ENCODE measurements at regions not wholly inside any gene's neighbourhood (a gene's known extent, or its start where the extent isn't known, plus 50 kb on each side); places are given as distances from the start of the nearest gene placed in this dataset.

- no peak for TF ChIP-seq CTCF (IDR thresholded peaks at IDR 0.05; ENCODE audit: insufficient read depth, low read length)
- TF ChIP-seq POLR2AphosphoS5 (IDR thresholded peaks at IDR 0.05; ENCODE audit: low read depth): no peak
- no peak for TF ChIP-seq GABPA (IDR thresholded peaks at IDR 0.05; ENCODE audit: low read depth)
- TF ChIP-seq SPI1 (IDR thresholded peaks at IDR 0.05; ENCODE audit: borderline replicate concordance, low read depth): peak; percentile 70; the same call in 1 of the 2 replicates
- TF ChIP-seq, protein P1, sequence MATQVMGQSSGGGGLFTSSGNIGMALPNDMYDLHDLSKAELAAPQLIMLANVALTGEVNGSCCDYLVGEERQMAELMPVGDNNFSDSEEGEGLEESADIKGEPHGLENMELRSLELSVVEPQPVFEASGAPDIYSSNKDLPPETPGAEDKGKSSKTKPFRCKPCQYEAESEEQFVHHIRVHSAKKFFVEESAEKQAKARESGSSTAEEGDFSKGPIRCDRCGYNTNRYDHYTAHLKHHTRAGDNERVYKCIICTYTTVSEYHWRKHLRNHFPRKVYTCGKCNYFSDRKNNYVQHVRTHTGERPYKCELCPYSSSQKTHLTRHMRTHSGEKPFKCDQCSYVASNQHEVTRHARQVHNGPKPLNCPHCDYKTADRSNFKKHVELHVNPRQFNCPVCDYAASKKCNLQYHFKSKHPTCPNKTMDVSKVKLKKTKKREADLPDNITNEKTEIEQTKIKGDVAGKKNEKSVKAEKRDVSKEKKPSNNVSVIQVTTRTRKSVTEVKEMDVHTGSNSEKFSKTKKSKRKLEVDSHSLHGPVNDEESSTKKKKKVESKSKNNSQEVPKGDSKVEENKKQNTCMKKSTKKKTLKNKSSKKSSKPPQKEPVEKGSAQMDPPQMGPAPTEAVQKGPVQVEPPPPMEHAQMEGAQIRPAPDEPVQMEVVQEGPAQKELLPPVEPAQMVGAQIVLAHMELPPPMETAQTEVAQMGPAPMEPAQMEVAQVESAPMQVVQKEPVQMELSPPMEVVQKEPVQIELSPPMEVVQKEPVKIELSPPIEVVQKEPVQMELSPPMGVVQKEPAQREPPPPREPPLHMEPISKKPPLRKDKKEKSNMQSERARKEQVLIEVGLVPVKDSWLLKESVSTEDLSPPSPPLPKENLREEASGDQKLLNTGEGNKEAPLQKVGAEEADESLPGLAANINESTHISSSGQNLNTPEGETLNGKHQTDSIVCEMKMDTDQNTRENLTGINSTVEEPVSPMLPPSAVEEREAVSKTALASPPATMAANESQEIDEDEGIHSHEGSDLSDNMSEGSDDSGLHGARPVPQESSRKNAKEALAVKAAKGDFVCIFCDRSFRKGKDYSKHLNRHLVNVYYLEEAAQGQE (IDR thresholded peaks at IDR 0.05; ENCODE audit: insufficient replicate concordance, low read depth): no peak
Observed at GRCh38 chr12:91952916-91953315, 192.7 kb downstream of the BTG1 start.
